HG03354 (cell line): ENCODE measurements at regions not wholly inside any gene's neighbourhood (a gene's known extent, or its start where the extent isn't known, plus 50 kb on each side); places are given as distances from the start of the nearest gene placed in this dataset.
A peak's percentile ranks its signal among the peaks of the same experiment; 100 is the strongest.

Source experiments
- ATAC-seq: cut with Tn5 transposase; IDR thresholded peaks from one replicate; pipeline ENCODE4 v1.9.1; 2021; ENCODE audit warnings: mild to moderate bottlenecking; ENCODE audit not compliant: unreplicated experiment, poor library complexity, severe bottlenecking

DNA sequence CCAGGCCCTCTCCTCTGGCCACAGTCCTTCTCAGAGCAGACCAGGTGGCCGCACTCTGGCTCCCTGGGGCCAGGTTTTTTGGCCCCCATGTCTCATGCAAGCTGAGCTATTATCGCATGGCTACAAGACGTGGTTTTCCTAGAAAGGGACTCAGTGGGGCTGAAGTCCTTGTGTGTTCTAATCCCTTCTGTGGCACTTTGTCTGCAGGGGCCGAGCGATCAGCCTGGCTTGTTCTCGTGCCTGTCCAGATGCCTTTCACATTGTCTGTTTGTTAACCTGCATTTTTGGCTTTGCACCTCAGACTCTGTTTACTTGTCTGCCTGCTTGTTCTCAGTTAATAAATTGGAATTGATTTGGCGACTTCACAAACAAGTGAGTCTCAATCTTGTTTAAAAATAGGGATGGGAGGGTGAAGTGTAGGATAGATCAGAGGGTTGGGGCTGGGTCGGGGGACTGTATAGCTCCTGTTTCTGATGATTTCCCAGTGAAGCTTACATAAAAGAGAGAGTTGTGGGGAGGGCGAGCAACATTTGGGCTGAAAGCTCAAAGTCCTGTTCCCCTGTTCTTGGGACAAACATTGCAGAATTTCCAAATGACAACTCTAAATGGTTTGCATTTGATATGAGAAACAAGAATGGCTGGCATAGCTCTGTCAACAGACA is 440.4 kb downstream of the COG6 start:
- ATAC-seq: no peak

DNA sequence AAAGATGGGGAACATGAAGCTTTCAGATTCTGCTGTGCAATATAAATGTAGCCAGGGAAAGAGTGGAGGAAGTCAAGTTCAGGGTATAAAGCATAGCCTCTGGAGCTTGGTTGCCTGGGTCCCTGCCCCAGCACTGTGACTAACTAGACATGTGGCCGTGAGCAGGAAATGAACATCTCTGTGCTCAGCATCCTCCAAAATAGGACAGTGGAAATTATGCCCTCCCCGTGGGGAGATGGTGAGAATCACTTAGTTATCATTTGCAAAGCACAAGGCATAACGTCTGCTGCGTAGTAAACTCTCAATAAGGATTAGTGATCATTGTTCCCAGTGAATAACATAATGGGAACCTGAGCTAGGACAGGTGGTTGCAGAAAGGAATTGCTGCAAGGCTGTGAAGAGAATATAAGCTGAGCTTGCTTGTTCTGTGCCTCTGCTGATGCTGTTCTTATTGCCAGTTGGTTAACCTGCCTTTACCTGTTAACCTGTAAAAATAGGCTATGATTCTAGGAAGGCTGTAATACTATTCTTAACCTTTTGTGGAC is 441.0 kb downstream of the COG6 start:
- ATAC-seq: no peak

DNA sequence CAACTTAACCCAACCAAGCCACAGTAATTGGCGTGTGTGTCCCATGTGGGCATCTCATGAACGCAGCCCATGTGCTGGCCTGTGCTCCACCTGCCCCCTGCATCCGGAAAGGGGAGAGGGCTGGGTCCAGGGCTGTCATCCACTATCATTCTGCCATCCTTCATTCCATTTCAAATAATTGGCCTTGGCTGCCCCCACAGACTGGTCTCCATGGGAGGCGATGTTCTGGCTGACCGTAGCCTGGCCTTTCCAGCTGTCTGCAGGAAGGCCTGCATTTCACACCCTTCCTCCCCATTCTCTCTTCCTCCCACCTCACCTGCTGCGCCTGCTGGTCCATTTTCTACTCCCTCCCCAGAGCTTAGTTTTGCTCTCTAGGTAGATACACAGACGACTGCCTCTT is 442.8 kb downstream of the COG6 start:
- no peak for ATAC-seq

GRCh38 chr13:40101708-40102359 is 446.4 kb downstream of the COG6 start:
- ATAC-seq: peak; percentile 86

DNA sequence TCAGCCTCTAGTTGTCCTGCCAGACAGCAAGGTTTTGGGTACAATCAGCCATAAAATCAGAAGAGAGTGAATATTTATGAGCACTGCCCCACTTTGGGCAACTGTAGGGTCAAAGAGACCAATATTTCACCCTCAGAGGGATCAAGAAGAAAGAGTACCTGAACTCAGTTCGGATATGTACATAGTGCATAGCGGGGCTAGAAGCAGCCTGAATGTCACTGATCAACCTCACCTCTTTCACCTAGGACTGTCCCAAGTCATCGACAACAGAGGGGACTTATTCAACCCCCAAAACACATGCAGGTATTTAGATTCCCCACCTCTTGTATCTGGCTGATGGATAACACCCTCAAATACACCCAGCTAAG is 446.9 kb downstream of the COG6 start:
- ATAC-seq: no peak

DNA sequence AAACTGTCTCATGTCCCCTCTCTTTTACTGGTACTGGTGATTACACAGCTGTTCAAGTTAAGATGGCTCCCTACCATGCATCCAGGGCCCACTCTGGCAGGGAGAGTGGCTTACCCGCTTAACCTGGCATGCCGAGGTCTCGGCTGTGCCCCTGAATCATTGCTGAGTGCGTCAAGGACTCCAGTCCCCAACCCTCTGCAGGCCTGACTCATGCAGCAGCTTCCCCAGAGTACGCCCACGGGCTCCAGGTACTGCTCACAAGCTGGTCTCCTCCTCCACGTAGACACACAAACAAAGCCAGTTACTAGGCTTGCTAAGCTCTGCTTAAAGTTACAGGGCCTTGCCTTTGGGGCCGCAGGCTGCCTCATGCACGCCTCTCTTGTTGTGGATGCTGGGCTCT is 447.4 kb downstream of the COG6 start:
- ATAC-seq: no peak

- ATAC-seq: no peak
Measured at GRCh38 chr13:40103864-40104263, 448.4 kb downstream of the COG6 start.

- ATAC-seq: no peak
Measured at GRCh38 chr13:40105231-40105630, 449.8 kb downstream of the COG6 start.

- ATAC-seq: no peak
Measured at GRCh38 chr13:40109351-40109844, 453.9 kb downstream of the COG6 start.

GRCh38 chr13:40113643-40114304 is 458.3 kb downstream of the COG6 start:
- ATAC-seq: no peak

DNA sequence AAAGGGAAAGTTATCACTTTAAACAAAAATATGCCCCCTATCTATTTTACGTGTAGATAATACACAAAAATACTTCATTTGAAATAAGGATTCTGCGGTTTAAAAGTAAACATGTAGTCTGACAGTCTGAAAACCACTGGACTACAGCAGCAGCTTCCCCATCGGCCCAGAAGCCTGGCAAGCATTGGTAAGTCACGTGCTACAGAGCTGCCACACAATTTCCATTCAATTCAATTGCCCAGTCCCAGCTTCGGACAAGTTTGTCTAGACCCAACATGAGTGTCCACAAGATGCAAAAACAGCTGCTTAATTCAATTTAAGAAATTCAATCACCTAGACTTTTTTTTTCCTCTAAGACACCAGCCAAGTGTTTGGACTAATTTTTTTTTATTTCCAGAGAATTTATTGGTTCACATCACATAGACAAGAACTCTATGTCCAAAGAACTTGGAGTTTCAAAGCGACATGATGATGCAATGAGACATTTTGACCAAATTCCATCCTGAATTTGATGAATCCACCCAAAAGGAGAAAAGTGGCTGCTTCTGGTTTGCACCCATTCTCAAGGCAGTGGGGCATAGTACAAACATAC is 458.9 kb downstream of the COG6 start:
- no peak for ATAC-seq

- ATAC-seq: no peak
Measured at GRCh38 chr13:40115426-40115825, 460.0 kb downstream of the COG6 start.

DNA sequence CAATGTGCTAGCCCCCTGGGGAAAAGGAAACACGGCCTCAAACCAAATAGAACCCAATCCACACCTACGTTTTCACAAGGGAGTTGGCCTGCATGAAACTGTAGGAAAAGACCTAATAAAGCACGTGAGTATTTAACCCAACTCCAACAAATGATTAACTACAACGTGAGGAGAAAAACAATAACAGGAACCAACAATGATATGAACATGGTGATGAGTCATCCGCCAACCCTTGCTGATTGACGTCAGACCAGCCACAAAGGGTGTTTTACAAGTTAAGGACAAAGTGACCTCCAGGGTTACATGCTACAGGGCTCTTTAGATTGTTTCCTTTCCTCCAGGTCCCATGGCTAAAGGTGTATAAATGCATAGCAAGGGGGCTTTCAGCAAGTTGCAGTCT is 460.5 kb downstream of the COG6 start:
- ATAC-seq: peak; percentile 99

- ATAC-seq: no peak
Measured at GRCh38 chr13:40118337-40118736, 462.9 kb downstream of the COG6 start.

DNA sequence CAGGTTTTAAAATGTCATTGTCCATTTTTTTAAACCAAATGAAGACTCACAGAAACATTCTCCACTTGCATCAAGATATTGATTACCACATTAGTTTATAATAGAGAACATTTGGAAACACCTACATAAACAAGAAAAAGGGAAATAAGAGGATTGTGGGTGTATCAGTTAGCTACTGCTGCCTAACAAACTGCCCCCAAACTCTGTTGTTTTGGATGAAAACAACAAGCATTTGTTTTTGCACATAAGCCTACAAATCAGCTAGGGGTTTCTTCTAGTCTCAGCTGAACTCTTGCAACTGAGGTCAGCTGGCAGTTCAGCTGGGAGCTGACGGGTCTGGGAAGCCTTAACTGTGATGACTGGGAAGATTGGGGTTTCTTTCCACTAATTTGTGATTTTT is 464.4 kb downstream of the COG6 start:
- no peak for ATAC-seq

GRCh38 chr13:40120288-40120687 is 464.8 kb downstream of the COG6 start:
- ATAC-seq: no peak

DNA sequence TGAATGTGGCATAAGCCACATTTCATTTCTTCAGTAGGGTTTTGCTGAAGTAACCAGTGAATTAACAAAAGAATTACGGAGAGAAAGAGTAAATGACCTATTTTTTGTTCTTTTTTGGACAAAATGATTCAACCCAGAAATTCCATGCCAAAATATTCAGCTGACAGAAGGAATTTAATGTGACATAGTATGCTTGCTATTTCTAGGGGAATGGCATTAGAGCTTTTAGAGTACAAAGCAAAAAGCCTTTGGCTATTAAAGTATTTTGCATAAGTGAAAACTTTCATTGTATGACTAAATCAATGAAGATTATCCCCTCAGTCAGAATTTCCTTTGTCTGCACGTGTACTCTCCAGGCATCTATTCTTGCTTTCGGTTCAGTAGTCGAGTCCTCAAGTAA is 465.3 kb downstream of the COG6 start:
- no peak for ATAC-seq

GRCh38 chr13:40121722-40122121 is 466.3 kb downstream of the COG6 start:
- no peak for ATAC-seq

DNA sequence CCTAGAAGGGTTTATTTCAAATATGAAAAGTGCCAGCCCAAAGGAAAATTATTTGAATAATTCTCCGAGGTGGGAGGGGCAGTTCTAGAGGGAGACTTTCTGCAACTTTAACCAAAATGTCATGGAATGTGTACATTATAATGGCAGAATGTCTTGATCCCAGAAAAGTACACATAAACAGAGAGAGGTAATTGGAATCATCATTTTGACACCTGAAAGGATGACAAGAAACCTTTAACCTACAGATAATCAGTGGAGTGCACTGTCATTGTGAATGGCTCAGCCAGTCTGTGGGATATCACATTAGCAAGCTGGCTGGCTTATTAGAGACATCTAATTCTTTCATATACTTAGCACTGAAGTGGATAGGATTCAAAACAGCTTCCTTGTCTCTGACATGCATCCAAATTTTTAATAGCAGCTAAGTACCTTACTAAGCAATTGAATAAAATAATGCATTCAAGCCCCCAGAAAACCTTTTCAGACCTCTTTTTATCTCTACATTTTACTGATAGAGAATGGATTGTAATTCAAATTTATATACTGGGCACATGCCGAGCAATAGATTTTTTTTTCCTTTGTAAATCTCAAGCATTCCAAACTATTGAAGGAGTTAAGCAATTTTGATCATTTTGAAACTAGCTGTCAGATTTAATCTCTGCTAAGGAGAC is 468.6 kb downstream of the COG6 start:
- no peak for ATAC-seq

GRCh38 chr13:40124633-40125015 is 469.2 kb downstream of the COG6 start:
- no peak for ATAC-seq
